ENCODE measurements at regions not wholly inside any gene's neighbourhood (a gene's known extent, or its start where the extent isn't known, plus 50 kb on each side); places are given as distances from the start of the nearest gene placed in this dataset.

DNA sequence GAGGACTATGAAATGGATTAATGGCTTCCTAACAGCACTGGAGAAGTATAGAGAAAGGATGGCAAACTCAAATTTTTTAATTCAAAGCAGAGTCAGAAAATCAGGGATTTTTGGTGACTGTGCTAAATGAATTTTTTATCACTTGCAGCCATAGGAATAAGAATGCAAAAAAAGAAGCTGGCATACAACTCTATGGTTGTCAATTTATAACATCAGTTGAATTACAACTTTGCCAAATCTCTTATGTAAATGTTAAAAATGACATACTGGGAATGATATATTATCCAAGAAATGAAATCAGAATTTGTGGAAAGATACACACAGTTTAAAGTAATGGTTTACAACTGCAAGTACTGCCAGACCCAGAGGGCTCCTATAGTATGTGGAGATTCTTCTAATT, 106.5 kb downstream of the HTR1B start:
- Histone ChIP-seq H3K36me3 (ENCODE audit: insufficient read depth, low read depth, low read length) (no peaks in the 10 kb centered on the region), H3K4me1 (ENCODE audit: insufficient read depth, low read length) (no peaks in the 10 kb centered on the region), H3K27me3 (ENCODE audit: insufficient read depth, low read length) (no peaks in the 10 kb centered on the region), H3K4me3 (ENCODE audit: low read length) (no peak overlapping the region), H3K27ac (ENCODE audit: low read length) (no peak overlapping the region), H3K9ac (ENCODE audit: low read depth, low read length) (no peak overlapping the region), H3K9me3 (ENCODE audit: insufficient read depth, low read depth, low read length) (no peaks in the 10 kb centered on the region)

DNA sequence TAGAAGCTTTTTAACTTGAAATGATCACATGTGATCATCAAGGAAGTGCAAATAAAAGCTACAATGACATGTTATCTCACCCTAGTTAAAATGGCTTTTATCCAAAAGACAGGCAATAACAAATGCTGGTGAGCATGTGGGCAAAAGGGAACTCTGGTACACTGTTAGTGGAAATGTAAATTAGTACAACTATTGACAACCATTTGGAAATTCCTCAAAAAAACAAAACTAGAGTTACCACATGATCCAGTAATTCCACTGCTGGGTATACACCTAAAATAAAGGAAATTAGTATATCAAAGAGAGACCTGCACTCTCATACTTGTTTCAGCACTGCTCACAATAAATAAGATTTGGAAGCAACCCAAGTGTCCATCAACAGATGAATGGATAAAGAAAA, 108.7 kb downstream of the HTR1B start:
- no peak overlapping the region for H3K4me3 ChIP-seq (ENCODE audit: low read length)
- no peak overlapping the region for H3K9ac ChIP-seq (ENCODE audit: low read depth, low read length)
- no peaks in the 10 kb centered on the region for H3K9me3 ChIP-seq (ENCODE audit: insufficient read depth, low read depth, low read length)
- H3K36me3 ChIP-seq (ENCODE audit: insufficient read depth, low read depth, low read length), result no peaks in the 10 kb centered on the region
- H3K4me1 ChIP-seq (ENCODE audit: insufficient read depth, low read length), result no peaks in the 10 kb centered on the region
- H3K27ac ChIP-seq (ENCODE audit: low read length), result no peak overlapping the region
- no peaks in the 10 kb centered on the region for H3K27me3 ChIP-seq (ENCODE audit: insufficient read depth, low read length)

DNA sequence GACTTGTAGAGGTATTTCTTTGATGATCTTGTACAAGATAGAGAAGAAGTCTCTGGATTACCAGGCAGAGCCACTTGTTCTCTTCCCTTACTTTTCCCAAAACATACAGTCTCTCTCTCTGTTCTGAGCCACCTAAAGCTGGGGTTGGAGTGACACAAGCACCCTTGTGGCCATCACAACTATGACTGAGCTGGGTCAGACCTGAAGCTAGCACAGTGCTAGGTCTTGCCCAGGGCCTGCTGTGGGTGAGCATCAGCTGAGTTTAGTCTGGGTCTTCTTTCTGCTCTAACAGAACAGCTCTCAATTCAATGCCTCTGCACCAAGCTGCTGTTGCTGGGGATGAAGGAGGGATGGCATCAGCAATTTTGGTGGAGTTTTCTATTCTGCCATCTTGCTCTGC, 110.2 kb downstream of the HTR1B start:
- no peaks in the 10 kb centered on the region for H3K36me3 ChIP-seq (ENCODE audit: insufficient read depth, low read depth, low read length)
- H3K4me3 ChIP-seq (ENCODE audit: low read length), result no peak overlapping the region

DNA sequence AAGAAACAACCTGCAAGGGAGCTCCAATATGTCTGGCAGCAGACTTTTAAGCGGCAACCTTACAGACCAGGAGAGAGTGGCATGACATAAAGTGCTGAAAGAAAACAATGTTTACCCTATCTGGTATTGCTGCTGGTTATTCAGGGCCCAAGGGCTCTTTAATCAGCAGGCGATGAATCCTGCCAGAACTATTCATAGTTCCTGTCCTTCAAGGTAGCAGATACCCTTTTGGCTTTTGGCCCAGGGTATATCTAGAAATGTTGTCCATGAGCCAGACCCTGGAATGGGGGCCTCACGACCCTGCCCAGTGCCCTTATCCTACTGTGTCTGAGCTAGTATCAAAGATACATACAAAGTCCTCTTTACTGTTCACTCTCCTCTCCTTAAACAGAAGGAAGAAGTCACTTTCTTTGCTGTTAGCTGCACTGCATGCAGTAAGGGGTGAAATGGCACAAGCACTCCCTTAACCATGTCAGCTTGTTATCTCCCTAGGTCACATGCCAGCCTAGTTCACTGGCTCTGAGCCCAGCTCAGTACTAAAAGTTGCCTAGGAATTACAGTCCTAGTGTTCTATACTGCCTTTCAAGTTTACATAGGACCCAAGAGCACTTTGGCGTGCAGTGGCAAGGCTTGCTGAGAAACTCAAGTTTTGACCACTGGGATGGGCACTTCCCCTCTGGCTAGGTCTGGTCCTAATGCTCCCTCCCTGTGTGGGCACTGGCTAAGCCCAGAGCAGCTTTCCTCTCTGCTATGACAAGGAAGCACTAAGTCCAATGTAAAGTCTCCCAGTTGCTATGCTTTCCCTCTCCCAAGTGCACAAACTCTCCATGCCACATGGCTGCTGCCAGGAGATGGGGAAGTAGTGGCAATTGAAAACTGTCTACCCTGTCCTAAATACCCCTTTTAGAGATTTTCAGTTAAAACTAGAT, 122.0 kb downstream of the HTR1B start:
- Histone ChIP-seq H3K4me3 (ENCODE audit: low read length) (no peak overlapping the region), H3K27me3 (ENCODE audit: insufficient read depth, low read length) (no peaks in the 10 kb centered on the region), H3K9ac (ENCODE audit: low read depth, low read length) (no peak overlapping the region), H3K4me1 (ENCODE audit: insufficient read depth, low read length) (peaks cover 28% of the 10 kb centered on the region), H3K27ac (ENCODE audit: low read length) (no peak overlapping the region), H3K36me3 (ENCODE audit: insufficient read depth, low read depth, low read length) (no peaks in the 10 kb centered on the region), H3K9me3 (ENCODE audit: insufficient read depth, low read depth, low read length) (no peaks in the 10 kb centered on the region)

More for the DNA sequence above, 110.2 kb downstream of the HTR1B start:
- Histone ChIP-seq H3K9me3 (ENCODE audit: insufficient read depth, low read depth, low read length) (no peaks in the 10 kb centered on the region), H3K27ac (ENCODE audit: low read length) (no peak overlapping the region), H3K9ac (ENCODE audit: low read depth, low read length) (no peak overlapping the region), H3K4me1 (ENCODE audit: insufficient read depth, low read length) (no peaks in the 10 kb centered on the region), H3K27me3 (ENCODE audit: insufficient read depth, low read length) (no peaks in the 10 kb centered on the region)

- no peak overlapping the region for H3K9ac ChIP-seq (ENCODE audit: low read depth, low read length)
- no peaks in the 10 kb centered on the region for H3K9me3 ChIP-seq (ENCODE audit: insufficient read depth, low read depth, low read length)
- no peak overlapping the region for H3K27ac ChIP-seq (ENCODE audit: low read length)
- no peaks in the 10 kb centered on the region for H3K27me3 ChIP-seq (ENCODE audit: insufficient read depth, low read length)
- no peaks in the 10 kb centered on the region for H3K36me3 ChIP-seq (ENCODE audit: insufficient read depth, low read depth, low read length)
- H3K4me1 ChIP-seq (ENCODE audit: insufficient read depth, low read length), result peaks cover 38% of the 10 kb centered on the region
- no peak overlapping the region for H3K4me3 ChIP-seq (ENCODE audit: low read length)
Measured at GRCh38 chr6:77340331-77340730, 123.0 kb downstream of the HTR1B start.

- Histone ChIP-seq H3K9me3 (ENCODE audit: insufficient read depth, low read depth, low read length) (peaks cover 1% of the 10 kb centered on the region; the same call in 1 of the 2 replicates), H3K9ac (ENCODE audit: low read depth, low read length) (no peak overlapping the region), H3K27ac (ENCODE audit: low read length) (no peak overlapping the region), H3K4me1 (ENCODE audit: insufficient read depth, low read length) (peaks cover 38% of the 10 kb centered on the region), H3K4me3 (ENCODE audit: low read length) (no peak overlapping the region), H3K27me3 (ENCODE audit: insufficient read depth, low read length) (no peaks in the 10 kb centered on the region), H3K36me3 (ENCODE audit: insufficient read depth, low read depth, low read length) (no peaks in the 10 kb centered on the region)
Measured at GRCh38 chr6:77339926-77340325, 123.4 kb downstream of the HTR1B start.

DNA sequence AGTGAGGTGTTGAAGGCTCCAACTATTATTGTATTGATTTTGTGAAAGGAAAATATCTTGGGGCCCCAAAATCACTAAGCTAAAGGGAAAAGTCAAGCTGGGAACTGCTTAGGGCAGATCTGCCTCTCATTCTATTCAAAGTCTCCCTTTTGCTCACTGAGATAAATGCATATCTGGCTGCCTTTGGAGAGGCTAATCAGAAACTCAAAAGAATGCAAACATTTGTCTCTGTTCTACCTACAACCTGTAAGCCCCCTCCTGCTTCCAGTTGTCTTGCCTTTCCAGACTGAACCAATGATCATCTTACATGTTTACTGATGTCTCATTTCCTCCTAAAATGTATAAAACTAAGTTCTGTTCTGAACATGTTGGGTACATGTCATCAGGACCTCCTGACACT, 125.9 kb downstream of the HTR1B start:
- Histone ChIP-seq H3K27ac (ENCODE audit: low read length) (peak overlapping the region; percentile 23), H3K36me3 (ENCODE audit: insufficient read depth, low read depth, low read length) (no peaks in the 10 kb centered on the region), H3K27me3 (ENCODE audit: insufficient read depth, low read length) (no peaks in the 10 kb centered on the region), H3K4me3 (ENCODE audit: low read length) (peak overlapping the region; percentile 44; the same call in 1 of the 2 replicates), H3K9ac (ENCODE audit: low read depth, low read length) (peak overlapping the region; percentile 16; the same call in 1 of the 2 replicates), H3K9me3 (ENCODE audit: insufficient read depth, low read depth, low read length) (peaks cover 21% of the 10 kb centered on the region), H3K4me1 (ENCODE audit: insufficient read depth, low read length) (peaks cover 38% of the 10 kb centered on the region)

GRCh38 chr6:77334093-77334492, 129.2 kb downstream of the HTR1B start:
- no peak overlapping the region for H3K27ac ChIP-seq (ENCODE audit: low read length)
- H3K36me3 ChIP-seq (ENCODE audit: insufficient read depth, low read depth, low read length), result no peaks in the 10 kb centered on the region
- no peak overlapping the region for H3K9ac ChIP-seq (ENCODE audit: low read depth, low read length)
- H3K4me3 ChIP-seq (ENCODE audit: low read length), result no peak overlapping the region
- peaks cover 32% of the 10 kb centered on the region for H3K4me1 ChIP-seq (ENCODE audit: insufficient read depth, low read length)
- peaks cover 21% of the 10 kb centered on the region for H3K9me3 ChIP-seq (ENCODE audit: insufficient read depth, low read depth, low read length)
- no peaks in the 10 kb centered on the region for H3K27me3 ChIP-seq (ENCODE audit: insufficient read depth, low read length)

GRCh38 chr6:77332915-77333623, 130.2 kb downstream of the HTR1B start:
- H3K4me1 ChIP-seq (ENCODE audit: insufficient read depth, low read length), result peaks cover 21% of the 10 kb centered on the region; the same call in 1 of the 2 replicates
- H3K4me3 ChIP-seq (ENCODE audit: low read length), result no peak overlapping the region
- H3K9me3 ChIP-seq (ENCODE audit: insufficient read depth, low read depth, low read length), result peaks cover 21% of the 10 kb centered on the region
- no peaks in the 10 kb centered on the region for H3K36me3 ChIP-seq (ENCODE audit: insufficient read depth, low read depth, low read length)
- no peak overlapping the region for H3K9ac ChIP-seq (ENCODE audit: low read depth, low read length)
- no peaks in the 10 kb centered on the region for H3K27me3 ChIP-seq (ENCODE audit: insufficient read depth, low read length)
- no peak overlapping the region for H3K27ac ChIP-seq (ENCODE audit: low read length)

DNA sequence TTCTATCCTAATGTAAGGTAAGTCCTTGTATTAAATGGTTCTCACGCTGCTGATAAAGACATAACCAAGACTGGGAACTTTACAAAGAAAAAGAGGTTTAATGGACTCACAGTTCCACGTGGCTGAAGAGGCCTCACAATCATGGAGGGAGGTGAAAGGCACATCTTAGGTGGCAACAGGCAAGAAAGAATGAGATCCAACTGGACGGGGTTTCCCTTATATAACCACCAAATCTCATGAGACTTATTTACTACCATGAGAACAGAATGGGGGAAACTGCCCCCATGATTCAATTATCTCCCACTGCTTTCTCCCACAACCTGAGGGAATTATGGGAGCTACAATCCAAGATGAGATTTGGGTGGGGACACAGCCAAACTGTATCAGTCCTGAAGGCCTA, 136.6 kb downstream of the HTR1B start:
- no peaks in the 10 kb centered on the region for H3K36me3 ChIP-seq (ENCODE audit: insufficient read depth, low read depth, low read length)
- H3K4me1 ChIP-seq (ENCODE audit: insufficient read depth, low read length), result no peaks in the 10 kb centered on the region
- H3K4me3 ChIP-seq (ENCODE audit: low read length), result no peak overlapping the region
- H3K27ac ChIP-seq (ENCODE audit: low read length), result no peak overlapping the region
- H3K9me3 ChIP-seq (ENCODE audit: insufficient read depth, low read depth, low read length), result no peaks in the 10 kb centered on the region
- no peaks in the 10 kb centered on the region for H3K27me3 ChIP-seq (ENCODE audit: insufficient read depth, low read length)
- no peak overlapping the region for H3K9ac ChIP-seq (ENCODE audit: low read depth, low read length)

GRCh38 chr6:77326029-77326428, 137.3 kb downstream of the HTR1B start:
- H3K36me3 ChIP-seq (ENCODE audit: insufficient read depth, low read depth, low read length), result no peaks in the 10 kb centered on the region
- no peak overlapping the region for H3K9ac ChIP-seq (ENCODE audit: low read depth, low read length)
- no peak overlapping the region for H3K4me3 ChIP-seq (ENCODE audit: low read length)
- 0 out of 2 replicates have a peak, but pooled peaks cover 3% of the 10 kb centered on the region for H3K4me1 ChIP-seq (ENCODE audit: insufficient read depth, low read length)
- no peak overlapping the region for H3K27ac ChIP-seq (ENCODE audit: low read length)
- no peaks in the 10 kb centered on the region for H3K9me3 ChIP-seq (ENCODE audit: insufficient read depth, low read depth, low read length)
- H3K27me3 ChIP-seq (ENCODE audit: insufficient read depth, low read length), result no peaks in the 10 kb centered on the region

- Histone ChIP-seq H3K9ac (ENCODE audit: low read depth, low read length) (no peak overlapping the region), H3K27me3 (ENCODE audit: insufficient read depth, low read length) (no peaks in the 10 kb centered on the region), H3K36me3 (ENCODE audit: insufficient read depth, low read depth, low read length) (no peaks in the 10 kb centered on the region), H3K4me1 (ENCODE audit: insufficient read depth, low read length) (0 out of 2 replicates have a peak, but pooled peaks cover 3% of the 10 kb centered on the region), H3K9me3 (ENCODE audit: insufficient read depth, low read depth, low read length) (no peaks in the 10 kb centered on the region), H3K27ac (ENCODE audit: low read length) (no peak overlapping the region), H3K4me3 (ENCODE audit: low read length) (no peak overlapping the region)
Measured at GRCh38 chr6:77324866-77325265, 138.4 kb downstream of the HTR1B start.
